NCI-H1417 (cell line): ENCODE measurements at regions not wholly inside any gene's neighbourhood (a gene's known extent, or its start where the extent isn't known, plus 50 kb on each side); places are given as distances from the start of the nearest gene placed in this dataset.

ENCODE experiments used
- DNase-seq, 3 experiments: peaks; one replicate each; lab custom pipeline; 2025; lab: John Stamatoyannopoulos, UW

DNA sequence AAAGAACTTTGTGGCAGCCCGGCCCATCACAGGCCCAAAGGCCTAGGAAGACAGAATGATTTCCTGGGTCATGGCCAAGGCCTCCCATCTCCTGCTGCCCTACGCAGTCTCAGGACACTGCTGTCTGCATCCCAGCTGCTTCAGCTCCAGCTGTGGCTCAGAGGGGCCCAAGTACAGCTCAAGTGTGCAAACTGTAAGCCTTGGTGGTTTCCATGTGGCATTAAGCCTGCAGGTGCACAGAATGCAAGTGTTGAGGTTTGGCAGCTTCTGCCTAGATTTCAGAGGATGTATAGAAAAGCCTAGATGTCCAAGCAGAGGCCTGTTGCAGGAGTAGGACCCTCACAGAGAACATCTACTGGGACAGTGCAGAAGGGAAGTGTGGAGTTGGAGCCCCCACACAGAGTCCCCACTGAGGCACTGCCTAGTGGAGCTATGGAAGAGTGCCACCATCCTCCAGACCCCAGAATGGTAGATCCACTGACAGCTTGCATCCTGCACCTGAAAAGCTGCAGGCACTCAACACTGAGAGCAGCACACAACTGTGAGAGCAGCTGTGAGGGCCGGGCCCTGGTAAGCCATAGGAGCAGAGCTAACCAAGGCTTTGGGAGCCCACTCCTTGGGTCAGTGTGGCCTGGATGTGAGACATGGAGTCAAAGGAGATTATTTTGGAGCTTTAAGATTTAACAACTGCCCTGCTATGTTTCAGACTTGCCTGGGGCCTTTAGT, 208.2 kb upstream of the CMC1 start:
- DNase-seq = no peak

DNA sequence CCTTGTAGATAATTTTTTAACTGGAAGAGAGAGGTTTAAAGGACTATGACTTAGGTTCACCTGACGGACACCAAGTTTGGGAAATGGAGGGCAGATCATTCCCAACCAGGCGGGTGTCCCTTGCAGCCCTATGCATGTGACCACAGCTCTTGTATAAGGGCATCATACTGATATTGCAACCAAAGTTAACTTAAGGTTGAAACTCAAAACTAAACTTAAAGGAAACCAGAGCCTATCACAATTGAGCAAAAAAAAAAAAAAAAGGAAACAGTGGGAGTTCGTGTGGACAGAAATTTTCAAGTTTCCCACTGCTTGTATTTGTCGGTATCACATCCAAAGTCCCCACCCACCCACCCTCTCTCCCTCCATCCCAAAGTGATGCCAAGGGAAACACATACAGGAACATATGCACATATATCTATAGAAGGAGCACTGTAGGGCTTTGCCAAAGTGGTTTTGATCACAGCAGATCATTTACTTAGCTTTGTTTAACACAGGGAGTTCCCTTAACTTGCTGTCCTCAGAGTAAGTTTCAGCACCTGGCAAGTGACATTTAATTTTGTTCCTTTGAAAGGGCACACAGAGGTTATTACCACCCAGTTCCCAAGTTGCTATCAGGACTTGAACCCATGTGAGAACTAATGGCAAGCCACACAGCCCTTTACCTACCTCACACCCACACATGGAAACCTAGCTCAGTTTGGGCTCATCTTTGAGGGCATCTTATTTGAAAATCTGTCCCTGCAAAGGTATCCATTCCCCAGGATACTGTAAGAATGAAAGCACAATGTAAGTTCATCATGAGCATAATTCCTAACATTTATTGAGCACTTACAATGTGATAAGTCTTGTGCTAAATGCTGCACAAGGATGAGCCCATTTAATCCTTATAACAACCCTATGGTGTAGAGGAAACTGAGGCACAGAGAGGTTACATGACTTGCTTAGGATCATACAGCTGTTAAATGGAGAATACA, 204.5 kb upstream of the CMC1 start:
- no peak for DNase-seq

DNA sequence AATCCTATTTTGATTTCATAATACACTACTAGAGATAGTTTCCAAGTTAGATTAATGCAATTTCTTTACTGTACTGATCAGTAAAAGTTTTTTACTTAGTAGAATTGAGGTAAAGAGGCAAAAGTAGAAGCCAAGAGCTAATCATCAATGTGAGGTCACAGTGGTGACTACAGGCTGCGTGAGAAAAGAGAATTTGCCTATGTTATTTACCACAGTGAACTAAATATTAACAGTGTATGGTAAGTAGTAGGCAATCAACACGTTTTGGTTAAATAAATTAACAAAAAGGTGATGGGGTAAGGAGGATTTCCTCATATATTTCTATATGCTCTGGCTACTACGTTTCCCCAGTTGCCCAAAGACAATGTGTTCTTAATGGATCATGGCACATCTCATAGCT, 202.2 kb upstream of the CMC1 start:
- no peak for DNase-seq

DNA sequence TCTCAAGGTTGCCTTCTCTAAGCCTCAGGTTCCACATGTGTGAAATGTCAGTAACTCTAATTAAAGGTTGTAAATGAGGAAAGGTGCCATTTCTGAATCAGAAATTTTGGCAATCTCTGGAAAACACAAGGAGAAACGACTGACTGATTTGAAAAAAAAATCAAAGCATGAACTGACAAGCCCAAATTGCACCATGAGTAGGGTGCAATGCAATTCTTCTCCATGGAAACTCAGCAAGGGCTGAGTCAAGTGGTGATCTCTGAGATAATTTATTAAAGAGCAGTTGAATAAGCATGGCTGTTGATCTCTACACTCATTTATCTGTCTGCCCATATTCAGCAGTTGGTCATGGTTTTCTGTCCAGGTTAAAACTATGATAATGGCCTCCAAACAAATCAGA, 201.6 kb upstream of the CMC1 start:
- DNase-seq = peak in 1 of 3 experiments; percentile 43

DNA sequence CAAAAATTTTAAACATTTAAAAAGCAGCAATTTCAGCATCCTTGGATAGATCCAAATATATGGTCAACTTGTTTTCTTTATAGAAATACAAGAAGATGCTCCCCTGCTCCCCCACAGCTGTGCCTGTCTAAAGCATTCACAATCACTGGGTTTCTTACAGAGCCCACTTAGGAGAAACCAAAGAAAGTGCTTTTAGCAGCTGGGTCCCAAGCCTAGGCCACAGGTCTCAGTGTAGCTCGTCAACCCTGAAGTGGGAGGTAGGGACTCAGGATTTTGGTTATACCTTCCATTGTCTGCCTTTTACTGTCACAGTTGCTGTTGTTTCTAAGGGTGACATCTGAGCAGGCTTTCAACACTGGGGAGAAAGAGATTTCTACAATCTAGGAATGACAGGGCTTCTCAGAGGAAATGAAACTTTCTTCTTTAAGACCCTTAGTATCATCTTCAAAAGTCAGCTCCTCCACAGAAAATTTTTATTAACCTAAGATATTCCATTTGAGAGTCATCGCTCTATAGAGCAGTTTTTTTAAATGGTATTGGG, 199.3 kb upstream of the CMC1 start:
- DNase-seq = no peak

DNA sequence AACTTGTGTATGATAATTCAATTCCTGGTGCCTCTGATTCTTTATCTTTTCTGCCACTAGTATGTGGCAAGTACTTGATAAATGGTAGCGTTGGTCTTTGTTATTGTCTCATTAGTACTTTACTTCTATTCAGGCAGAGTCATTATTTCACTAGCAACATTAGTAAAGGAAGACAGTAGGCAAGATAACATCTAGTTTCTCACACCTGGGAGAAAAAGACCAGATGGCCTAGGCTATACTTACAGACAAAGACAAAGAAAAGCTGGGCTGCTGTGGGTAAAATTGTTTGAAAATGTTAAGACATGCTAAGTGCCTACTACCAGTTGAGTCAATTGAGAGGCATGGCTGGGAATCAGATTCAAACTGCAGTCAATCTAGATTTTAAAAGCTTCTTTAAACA, 198.7 kb upstream of the CMC1 start:
- peak in 1 of 3 experiments; percentile 3 for DNase-seq

DNA sequence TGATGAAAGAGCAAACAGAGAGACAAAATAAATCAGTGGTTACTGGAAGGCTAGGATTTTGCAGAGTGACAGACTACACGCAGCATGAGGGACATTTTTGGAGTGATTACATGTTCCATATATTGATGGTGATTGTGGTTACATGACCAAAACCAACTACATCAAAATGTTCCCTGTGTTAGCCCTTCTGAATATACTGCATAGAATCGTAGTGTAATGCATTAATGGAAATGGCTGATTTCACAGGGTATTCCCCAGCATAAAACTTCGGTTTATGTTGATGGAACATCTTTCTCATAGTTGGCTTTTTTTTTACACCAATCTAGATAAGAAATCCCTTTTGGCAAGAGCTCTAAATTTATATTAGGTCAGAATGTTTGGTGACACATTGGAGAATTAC, 191.3 kb upstream of the CMC1 start:
- no peak for DNase-seq

DNA sequence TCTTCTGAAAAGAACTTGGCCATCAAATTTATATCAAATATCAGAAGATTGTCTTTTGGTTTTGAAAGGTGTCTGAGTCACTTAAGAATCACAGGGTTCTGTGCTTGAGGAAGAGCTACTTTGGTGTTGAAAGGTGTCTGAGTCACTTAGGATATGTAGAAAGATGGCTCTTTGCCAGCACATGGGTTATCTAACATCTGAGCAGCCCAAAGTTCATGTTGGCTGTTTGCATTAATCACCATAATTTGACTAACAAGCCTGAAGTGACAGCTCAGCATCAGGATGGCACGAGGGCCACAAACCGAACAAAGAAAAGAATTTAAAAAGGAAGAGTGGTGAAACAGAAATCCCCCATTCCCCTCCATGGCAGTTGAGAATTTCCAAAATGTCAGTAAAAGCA, 190.5 kb upstream of the CMC1 start:
- peak in 1 of 3 experiments; percentile 2 for DNase-seq

DNA sequence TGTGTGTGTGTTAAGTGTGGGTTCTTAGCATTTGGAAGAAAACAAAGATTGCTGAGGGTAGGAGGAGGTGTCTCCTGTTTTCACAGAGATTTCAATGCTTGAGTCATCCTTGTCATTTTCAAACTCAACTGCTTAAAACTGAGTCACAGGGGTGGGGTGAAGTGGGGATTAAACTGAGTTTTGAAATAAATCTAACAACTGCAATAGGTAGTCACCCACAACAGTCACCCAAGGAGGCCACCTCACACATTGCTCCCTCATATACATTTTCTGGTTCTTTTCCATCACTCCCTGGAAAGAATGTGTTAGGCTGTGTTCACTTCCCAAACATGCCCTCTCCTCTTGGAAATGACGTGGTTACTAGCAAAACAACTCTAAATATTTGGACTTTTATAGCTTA, 187.7 kb upstream of the CMC1 start:
- no peak for DNase-seq

DNA sequence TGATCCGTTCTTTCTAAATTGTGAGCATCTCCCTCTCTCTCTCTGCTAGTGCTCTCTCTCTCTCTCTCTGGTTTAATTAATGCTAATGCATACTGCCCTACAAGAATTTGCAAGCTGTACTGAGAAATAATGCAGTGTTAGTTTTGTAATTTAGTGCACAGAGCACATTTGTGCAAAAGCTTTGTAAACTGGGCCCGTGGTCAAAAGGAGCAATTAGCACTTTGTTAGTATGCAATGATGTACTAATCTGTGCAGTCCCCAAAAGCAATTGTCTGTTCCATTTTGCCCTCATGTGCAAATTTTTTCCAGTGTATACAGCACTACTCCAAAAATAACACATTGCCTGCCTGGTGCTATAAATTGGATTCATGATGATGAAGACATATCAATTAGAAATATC, 184.6 kb upstream of the CMC1 start:
- no peak for DNase-seq

DNA sequence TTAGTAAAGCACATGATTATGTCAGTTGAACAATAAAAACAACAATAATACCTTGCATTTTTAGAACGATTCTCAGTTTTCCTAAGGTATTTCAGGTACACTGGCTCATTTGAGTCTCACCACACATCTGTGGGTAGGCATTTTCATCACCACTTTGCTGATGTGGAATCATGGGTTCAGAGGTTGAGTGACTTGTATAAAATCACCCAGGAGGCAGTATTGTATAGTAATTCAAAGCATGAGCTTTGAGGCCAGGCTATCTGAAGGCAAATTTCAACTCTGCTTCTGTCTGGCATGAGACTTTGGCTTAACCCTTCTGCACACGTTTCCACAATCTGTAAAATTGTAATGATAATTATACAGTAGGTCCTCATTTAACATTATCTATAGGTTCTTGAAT, 183.9 kb upstream of the CMC1 start:
- no peak for DNase-seq

DNA sequence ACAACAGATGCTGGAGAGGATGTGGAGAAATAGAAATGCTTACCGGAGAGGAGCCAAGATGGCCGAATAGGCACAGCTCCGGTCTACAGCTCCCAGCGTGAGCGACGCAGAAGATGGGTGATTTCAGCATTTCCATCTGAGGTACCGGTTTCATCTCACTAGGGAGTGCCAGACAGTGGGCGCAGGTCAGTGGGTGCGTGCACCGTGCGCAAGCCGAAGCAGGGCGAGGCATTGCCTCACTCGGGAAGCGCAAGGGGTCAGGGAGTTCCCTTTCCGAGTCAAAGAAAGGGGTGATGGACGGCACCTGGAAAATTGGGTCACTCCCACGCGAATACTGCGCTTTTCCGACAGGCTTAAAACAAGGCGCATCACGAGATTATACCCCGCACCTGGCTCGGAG, 182.2 kb upstream of the CMC1 start:
- DNase-seq = peak in 1 of 3 experiments; percentile 2

DNA sequence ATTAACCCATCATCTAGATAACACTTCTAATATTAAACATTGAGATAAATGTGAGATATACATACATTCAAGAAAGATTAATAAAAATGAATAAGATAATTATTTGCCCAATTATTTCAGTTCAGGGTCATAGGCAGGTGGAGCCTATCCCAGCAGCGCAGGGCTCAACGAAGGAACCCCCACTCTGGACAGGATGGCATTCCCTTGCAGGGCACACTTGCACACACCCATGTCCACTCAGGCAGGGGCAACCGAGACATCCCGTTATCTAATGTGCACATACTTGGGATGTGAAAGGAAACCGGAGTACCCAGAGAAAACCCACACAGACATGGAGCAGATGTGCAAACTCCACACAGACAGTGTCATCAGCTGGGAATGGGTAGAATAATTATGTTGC, 175.4 kb upstream of the CMC1 start:
- DNase-seq = no peak

DNA sequence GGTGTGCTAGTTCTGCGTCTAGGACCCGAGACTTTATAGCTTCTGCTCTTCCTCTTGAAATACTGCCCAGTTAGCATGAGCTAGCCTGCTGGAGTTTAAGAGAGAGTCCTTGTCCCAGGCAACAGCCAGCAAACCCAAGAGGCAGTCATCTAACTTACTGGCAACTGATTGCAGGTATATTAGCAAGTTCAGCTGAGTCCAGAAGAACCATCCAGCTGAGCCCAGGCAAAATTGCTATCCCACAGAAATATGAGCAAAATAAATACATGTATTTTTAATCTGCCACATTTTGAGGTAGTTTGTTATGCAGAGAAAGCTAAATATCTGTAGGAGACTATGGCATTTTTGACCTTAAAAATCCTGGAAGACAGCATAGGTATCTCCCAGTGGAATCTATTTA, 174.4 kb upstream of the CMC1 start:
- DNase-seq = no peak

DNA sequence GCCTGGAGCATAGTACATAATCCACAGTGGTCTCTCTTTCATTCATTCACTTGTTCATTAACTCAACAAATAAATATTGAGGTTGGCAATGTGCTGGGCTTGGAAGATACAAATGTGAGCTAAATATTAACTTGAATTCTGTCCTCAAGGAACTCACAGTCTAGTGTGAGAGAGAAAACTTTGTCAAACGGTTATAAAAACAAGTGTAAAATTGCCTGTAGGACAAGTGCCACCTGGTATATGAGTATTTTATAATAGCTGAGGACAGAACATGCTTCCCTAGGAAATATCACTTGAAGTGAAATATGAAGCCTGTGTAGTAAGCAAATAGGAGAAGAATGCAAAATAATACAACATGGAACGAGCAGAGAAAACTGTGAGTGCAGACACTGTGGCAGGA, 173.1 kb upstream of the CMC1 start:
- no peak for DNase-seq

DNA sequence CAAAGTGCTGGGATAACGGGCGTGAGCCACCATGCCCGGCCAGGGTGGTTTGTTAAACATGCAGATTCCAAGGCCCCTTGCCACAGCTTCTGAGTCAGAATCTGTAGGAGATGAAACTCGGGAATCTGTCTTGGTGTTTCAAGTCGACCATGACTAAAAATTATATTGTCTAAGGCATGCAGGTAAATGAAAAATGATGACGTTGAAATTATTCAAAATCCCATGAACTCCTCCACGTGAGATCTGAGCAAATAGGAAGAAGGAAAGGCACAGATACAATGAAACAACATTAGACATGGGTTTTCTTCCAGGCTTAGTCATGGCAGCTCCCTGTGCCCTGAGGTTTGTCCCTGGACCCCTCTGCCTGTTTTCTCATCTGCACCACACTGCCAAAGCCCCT, 172.0 kb upstream of the CMC1 start:
- no peak for DNase-seq

DNA sequence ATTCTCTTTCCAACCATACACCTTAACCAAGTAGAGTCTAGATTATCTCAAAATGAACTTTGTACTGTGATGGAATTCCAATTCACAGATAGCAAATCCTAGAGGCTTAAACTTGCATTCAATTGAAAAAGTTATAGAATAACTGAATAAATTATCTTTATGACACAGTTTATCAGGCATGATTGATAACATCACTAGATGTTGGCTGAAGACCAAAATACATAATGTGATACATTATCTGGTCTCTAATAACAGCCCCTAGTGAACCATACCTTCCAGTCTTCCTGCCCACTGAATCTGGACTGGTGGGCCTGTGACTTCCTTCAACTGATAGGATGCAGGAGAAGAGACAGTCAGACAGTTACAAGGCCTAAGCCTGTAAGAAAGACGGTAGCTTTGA, 165.2 kb upstream of the CMC1 start:
- DNase-seq = no peak

DNA sequence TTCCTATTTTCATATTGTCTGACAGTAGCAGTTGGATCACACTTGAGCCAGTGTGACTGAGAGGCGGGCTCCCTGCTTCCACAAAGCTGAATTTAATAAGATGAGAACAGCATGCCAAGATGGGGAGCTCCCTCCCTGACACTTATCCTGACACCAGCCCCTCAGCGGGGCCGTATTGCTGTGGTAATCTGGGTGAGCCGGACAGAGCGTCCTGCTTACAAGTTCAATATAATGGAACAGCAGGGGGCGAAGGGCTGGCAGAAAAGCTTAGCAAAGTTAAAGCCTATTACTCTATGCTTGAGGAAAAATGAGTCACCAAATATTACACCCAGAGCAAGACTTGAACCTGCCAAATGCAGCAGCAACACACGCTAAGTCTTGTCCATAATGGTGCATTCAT, 163.8 kb upstream of the CMC1 start:
- peak in 2 of 3 experiments; percentile 4 to 42 for DNase-seq

DNA sequence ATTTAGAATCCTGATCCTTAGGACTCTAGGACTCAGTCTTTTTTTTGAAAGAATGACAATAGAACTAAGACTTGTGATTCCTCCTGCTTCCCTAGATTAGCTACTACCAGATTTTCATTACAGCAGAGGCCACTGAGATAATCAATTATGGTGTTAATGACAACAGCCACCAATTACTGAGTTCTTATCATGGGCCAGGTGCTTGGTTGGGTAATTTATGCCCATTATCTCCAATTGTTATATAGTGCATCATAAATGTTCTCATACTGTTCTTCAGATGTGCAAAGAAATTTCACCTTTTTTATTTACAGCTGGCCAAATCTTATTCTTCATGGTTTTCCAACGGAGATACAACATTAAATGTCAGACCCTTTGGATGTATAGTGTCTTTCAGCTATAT, 162.9 kb upstream of the CMC1 start:
- DNase-seq = peak in 1 of 3 experiments; percentile 7

DNA sequence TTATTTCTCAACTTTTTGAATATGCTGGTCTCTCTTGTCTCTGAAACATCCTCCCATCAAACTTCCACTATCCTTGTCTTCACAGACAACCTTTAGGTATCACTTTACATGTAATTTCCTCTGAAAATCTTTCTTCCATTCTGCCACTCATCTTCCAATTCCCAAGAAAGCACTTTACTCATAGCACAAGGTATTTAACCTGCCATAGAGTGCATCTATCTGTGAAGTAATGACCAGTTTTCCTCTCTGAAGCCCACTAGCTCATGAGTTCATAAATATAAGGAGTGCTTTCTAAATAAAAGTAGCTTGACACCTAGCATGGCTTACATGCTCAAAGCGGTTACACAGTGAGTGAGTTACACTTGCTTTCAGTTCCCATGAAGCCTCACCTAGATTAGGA, 160.7 kb upstream of the CMC1 start:
- DNase-seq = no peak

DNA sequence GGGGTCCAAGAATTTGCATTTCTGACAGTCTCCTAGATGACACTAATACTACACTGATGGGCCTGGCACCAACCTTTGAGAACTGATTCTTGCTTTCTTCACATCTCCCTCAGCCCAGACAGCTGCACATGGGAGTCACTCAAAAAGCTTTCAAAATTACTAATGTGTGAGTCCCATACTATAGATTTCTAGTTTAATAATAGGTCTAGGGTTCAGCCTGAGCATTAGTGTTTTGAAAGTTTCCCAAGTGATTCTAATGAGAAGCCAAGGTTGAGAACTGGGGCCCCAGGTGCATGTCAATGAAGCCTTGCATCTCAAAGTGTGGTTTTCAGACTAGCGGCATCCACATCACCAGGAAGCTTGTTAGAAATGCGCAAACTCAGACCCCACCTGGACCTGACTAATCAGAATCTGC, 159.9 kb upstream of the CMC1 start:
- no peak for DNase-seq

DNA sequence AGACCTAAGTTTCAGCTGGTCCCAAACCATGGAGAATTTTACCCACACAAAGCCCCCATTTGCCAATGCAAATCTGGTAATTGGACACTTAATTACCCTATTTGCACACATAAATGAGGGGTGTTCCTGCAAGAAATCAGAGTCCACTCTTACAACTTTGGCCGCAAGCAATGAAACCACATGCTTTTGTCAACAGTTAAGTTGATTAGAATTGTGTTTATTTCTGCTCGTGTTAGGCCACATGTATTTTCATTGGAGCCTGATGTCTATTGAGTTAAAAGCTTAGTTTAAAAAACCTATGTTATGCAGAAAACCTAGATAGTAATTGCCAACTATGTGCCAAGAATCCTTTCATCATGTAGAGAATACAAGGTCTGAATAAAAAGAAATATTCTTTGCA, 153.8 kb upstream of the CMC1 start:
- DNase-seq = no peak
